Right lobe of liver (tissue), 4 donors: ENCODE measurements at regions not wholly inside any gene's neighbourhood (a gene's known extent, or its start where the extent isn't known, plus 50 kb on each side); places are given as distances from the start of the nearest gene placed in this dataset.

Source experiments
- POLR2A ChIP-seq: fragments of 450-650 bp; IDR thresholded peaks from one replicate; pipeline ENCODE4 v1.6.1; 2017; ENCODE audit warnings: antibody characterized with exemption, mild to moderate bottlenecking
- TF ChIP-seq, protein P1 (sequence below), 4 donors: fragments of 200-600 bp in 3 of 4; fragments of 450-650 bp in 1 of 4; IDR thresholded peaks; one replicate each; pipeline versions ENCODE4 v1.5.1 to v1.8.0; 2016 to 2022; ENCODE audit warnings: antibody characterized with exemption in 4 of 4, mild to moderate bottlenecking in 2 of 4
- donor health status: DM: no; HTN: no; CAD: no.
- donor health status: DM: no; HTN: no; CAD: no.
- donor health status: DM: no; HTN: yes; CAD: no.

DNA sequence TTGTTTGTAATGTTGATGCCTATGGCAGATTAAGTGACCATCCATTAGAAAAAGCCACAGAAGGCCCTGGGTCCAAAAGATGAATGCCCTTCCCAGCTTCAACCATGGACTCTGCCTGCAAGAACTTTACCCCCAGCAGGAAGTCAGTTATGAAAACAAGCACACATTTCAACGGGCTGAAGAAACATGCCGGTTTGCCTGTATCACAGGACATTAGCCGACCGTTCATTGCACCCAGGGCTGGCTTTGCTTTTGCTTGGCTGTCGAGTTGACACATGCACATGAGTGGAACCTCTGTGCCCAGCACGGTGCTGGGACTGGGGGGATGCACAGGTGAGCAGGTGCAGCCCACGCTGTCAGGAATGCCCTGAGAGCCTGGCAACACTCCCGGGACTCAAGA, 1087.0 kb downstream of the BCL11B start:
- TF ChIP-seq, protein P1, sequence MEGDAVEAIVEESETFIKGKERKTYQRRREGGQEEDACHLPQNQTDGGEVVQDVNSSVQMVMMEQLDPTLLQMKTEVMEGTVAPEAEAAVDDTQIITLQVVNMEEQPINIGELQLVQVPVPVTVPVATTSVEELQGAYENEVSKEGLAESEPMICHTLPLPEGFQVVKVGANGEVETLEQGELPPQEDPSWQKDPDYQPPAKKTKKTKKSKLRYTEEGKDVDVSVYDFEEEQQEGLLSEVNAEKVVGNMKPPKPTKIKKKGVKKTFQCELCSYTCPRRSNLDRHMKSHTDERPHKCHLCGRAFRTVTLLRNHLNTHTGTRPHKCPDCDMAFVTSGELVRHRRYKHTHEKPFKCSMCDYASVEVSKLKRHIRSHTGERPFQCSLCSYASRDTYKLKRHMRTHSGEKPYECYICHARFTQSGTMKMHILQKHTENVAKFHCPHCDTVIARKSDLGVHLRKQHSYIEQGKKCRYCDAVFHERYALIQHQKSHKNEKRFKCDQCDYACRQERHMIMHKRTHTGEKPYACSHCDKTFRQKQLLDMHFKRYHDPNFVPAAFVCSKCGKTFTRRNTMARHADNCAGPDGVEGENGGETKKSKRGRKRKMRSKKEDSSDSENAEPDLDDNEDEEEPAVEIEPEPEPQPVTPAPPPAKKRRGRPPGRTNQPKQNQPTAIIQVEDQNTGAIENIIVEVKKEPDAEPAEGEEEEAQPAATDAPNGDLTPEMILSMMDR (IDR thresholded peaks at IDR 0.05): no peak
- TF ChIP-seq POLR2A: no peak
